HG03460 (cell line): ENCODE measurements at regions not wholly inside any gene's neighbourhood (a gene's known extent, or its start where the extent isn't known, plus 50 kb on each side); places are given as distances from the start of the nearest gene placed in this dataset.
"Not testable (repeated sequence)": the region's sequence is repeated elsewhere in the genome, so short reads cannot be mapped to it uniquely, and the experiment has no call there.

Experiments used
- ATAC-seq: cut with Tn5 transposase; IDR thresholded peaks from one replicate; pipeline ENCODE4 v1.9.1; 2021; ENCODE audit not compliant: unreplicated experiment

DNA sequence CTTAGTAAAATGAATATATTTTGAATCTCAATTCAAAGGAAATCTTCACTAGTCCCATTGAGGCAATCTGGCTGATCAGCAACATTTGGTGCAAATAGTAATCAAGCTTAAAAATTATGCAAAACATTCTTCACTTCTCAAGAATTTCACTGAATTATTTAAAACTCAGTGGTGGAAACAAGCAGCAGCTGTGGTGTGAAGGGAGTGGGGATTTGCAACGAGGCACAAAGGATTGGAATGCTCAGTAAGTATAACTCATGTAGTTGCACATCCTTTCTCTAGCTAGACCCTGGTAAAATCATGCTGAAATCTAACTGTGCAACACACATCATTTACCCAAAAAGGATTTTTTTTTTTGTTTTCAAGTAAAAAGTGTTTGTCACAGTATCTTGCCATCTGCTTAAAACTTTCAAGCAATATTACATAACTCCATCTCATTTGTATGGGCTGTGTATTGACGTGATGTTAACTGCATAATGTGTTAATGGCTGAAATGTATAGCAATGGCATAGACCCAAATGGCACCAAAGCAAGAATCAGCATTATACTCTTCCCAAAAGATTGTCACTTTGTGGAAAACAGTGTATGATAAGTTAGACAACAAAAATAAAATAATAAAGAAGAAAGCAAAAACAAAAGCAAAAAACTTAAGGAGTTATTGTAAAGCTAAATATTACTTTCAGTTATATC lies 816.6 kb downstream of the EPHA3 start:
- no peak for ATAC-seq

DNA sequence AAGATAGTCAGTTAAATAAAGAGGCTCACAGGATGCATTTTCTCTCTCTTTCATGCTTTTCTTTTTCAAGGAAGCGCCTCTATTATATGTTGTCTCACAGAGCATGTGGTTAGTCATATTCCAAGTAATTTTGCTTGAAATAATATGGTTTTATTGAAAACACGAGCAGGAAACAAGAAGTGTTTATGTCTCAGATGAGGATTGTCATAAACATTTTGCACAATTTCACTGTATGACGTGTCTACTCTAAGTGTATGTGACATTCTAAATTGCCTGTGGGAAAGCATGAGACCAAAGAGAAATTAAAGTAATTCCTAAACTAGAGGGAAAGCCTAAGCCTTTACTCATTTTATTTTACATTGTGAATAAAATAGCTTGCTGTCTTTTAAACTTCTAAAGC lies 818.6 kb downstream of the EPHA3 start:
- ATAC-seq, result no peak

DNA sequence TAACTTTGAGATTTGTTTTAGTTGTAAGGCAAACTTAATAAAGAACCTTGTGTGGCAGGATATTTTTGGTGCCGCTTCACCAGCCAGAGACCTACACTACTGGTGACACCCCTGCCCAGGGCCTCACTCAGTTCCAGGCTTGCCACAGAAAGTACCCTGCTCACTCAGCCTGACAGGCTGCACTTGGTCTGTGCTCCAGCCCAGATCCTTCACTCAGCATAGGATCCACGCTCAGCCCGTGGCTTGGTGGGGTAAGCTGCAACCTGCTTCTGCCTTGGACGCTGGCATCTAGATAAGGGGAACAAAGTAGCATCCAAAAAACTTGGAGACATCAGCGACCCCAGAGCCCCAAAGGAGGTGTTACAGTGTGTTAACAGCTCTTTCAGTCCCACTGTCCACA lies 825.5 kb downstream of the EPHA3 start:
- no peak for ATAC-seq

DNA sequence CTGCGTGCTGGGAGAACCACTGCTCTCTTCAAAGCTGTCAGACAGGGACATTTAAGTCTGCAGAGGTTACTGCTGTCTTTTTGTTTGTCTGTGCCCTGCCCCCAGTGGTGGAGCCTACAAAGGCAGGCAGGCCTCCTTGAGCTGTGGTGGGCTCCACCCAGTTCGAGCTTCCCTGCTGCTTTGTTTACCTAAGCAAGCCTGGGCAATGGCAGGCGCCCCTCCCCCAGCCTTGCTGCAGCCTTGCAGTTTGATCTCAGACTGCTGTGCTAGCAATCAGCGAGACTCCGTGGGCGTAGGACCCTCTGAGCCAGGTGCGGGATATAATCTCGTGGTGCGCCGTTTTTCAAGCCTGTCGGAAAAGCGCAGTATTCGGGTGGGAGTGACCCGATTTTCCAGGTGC lies 837.0 kb downstream of the EPHA3 start:
- not testable (repeated sequence) for ATAC-seq

DNA sequence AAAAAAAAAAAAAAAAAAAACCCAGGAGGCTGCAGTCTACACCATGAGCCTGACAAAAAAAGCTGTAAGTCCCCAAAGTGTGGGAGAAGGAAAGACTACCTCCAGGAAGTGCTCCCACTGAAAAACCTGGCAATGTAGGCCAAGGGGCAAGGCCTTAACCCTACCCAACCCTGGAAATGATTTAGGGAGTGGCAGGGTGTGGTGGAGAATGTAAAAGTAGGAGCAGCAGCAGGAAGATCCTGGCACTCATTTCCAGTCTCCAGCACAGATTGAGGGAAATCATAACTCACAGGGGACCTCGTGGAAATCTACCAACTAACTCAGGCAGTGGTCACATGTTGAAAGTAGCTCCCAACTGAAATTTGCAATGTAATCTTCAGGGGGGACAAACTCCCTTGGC lies 839.5 kb downstream of the EPHA3 start:
- no peak for ATAC-seq

DNA sequence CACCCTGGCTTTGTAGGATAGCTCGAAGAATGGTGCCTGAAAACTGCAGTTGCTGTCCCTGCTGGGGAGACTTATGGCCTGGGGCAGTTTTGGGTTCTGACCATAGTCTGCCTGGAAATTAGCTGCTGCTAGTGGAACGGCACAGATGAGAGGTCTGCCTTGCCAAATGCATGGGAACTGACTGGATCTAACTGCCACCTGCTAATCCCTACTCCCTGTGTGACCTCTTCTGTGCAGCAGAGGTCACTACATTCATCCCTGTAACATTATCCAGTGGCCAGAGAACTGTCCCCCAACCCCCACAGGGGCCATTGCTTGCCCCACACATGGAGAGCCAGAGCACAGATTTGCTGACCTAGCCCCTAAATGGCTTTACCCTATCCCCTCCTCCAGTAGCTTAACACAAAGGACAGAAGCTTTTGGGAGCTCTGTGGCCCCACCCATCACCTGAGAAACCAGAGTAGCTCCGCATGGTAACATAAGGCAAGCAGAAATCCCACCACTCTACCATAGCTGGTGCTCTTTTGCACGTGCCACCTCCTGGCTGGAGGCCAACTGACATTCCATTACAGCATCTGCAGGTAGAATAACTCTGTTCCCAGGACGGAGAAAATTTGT lies 840.0 kb downstream of the EPHA3 start:
- ATAC-seq, result no peak

DNA sequence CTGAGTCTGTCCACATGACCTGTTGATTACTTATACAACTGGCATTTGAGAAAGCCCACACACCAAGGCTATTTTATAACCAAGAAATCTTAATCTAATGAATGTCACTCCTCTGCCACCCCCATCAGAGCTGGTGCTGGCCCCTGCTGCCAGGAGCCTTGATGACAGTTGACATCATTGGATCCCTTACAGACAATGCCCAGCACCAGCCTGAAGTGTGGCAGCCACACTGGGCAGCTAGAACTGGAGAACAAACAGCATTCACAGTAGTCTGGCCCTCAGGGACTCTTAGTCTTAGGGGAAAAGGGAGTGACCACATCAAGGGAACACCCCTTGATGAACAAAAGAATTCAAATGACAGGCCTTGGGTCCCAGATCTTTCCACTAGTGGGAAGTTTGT lies 840.6 kb downstream of the EPHA3 start:
- ATAC-seq, result no peak

DNA sequence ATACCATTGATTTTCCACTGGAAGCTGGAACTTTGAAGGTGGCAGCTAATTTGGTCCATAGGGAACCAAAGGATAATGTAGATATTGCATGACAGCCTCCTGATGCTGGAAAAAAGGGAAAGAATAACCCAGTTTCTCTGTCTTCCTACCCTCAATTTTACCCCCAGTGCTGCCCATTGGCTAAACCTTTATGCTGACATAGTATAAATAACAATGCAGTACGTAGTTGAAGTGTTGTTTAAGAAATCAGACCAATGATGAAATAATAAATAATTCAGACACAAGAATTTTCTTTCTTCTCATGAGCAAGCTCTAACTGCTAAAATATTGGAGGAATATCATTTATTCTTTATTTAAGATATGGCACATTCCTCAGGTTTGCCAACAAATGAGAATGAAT lies 843.4 kb downstream of the EPHA3 start:
- no peak for ATAC-seq

DNA sequence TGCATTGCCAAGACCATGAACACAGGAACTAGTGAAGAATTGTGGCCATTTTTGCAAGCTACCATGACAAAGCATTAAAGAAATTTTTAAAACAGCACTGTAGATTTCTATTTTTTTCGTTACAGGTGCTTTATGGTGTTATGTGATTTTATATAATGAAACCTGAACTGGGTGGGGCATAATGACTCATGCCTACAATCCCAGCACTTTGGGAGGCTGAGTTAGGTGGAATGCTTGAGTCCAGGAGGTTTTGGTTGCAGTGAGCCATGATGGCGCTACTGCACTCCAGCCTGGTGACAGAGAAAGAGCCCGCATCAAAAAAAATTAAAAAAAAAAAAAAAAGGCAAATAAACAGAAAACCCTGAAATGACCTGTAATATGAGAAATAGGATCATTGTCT lies 846.7 kb downstream of the EPHA3 start:
- no peak for ATAC-seq

DNA sequence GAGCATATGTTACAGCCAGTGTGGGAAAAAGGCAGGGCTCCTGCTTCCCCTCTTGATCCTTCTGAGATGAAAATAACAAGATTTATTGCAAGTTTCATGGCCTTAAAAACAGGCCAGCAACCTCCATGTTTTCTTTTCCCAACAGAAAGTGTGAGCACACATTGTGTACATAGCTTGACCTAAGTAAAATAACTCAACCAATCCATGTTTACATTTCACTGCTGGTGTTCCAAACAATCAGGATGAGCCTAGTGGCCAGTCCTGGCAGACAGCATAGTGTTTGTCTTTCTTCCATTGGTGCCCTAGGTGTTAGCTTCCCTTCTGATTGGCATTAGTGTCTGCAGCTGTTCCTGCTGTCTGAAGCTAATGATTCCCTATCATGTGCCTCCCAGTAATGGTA lies 847.7 kb downstream of the EPHA3 start:
- ATAC-seq, result no peak

DNA sequence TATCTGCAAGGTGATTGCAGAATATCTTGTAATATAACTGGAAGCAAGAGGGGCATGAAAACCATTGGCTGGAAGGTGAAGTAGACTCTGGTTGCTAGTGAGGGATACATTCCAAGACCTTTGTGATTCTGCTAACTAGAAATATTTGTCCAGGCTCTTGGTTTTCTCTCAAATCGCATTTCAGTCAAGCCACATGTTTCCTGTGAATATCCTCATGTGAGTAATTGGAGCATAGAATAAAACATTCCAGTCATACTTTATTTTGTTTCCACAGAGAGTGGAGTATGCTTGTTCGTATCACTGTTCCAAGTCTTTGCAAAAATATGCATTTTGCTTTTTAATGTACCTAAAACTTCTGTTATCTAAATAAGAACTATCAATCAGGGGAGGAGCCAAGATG lies 850.0 kb downstream of the EPHA3 start:
- ATAC-seq, result no peak

DNA sequence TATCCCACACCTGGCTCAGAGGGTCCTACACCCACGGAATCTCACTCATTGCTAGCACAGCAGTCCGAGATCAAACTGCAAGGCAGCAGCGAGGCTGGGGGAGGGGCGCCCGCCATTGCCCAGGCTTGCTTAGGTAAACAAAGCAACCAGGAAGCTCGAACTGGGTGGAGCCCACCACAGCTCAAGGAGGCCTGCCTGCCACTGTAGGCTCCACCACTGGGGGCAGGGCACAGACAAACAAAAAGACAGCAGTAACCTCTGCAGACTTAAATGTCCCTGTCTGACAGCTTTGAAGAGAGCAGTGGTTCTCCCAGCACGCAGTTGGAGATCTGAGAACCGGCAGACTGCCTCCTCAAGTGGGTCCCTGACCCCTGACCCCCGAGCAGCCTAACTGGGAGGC lies 850.7 kb downstream of the EPHA3 start:
- not testable (repeated sequence) for ATAC-seq

DNA sequence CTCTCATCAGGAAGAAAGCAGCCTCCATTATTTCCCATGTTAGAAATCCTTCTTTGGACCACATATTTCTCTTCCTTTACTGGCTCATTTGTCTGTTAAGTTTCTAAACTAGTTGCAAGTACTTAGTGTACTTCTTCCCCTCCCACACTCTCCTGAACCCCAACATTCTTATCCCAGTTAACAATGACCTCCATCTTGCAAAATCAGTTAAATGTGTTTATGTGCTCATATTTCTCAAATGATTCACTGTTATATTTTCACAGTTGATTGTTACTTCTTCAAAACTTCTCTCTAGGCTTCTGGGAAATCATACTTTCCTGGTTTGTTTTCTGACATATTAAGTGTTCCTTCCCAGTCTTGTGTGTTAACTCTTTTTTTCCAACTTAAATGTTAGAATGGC lies 856.9 kb downstream of the EPHA3 start:
- no peak for ATAC-seq

DNA sequence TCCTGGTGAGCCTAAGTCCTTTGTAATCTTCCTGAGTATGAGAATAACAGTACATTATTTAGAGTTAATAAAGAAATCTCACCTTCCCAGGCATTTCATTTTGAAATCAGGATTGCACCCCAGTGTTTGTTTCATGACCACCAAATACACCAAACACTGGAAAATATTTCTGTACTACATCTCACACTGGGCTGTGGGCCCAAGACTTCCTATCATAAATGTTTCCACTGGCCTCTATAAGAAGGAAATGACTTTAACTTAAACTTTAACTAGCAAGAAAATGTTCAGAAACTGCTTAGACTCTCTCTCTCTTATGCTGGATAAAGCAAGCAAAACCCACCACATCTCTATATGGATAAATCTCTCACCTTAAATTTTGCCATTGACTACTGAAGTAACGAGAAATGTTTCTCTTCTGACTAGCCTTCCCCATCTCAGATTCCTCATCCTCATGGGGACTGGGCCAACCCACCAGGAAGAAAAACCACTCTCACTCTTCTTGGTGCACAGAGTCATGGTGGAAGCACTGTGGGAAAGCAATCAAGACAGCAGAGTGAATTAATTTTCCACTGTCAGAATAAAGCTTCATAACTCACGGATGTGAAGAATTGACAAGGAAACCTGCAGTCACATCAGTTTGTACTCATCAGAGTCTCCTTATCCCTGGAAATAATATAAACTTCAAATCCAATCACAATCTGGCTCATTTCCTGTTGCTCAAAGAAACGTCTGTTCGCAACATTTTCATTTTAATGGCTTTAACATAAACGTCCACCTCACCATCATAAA lies 859.6 kb downstream of the EPHA3 start:
- no peak for ATAC-seq

DNA sequence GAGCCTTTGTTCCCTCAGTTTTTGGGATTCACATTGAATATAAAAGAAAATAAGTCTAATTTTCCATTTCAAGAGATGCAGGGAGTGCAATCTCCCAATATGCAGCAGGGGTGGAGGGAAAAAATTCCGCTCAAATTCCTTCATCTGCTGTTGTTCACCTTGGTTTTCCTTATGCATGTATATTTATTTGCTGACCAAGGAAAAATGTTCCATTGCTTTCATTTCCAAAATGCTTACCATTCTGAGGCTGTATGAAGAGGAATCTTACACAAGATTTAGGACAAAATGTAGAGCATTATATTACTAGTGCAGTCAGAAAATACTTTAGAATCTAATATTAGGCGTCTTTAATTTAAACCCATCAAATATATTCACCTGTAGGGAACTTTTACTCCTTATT lies 863.9 kb downstream of the EPHA3 start:
- no peak for ATAC-seq

DNA sequence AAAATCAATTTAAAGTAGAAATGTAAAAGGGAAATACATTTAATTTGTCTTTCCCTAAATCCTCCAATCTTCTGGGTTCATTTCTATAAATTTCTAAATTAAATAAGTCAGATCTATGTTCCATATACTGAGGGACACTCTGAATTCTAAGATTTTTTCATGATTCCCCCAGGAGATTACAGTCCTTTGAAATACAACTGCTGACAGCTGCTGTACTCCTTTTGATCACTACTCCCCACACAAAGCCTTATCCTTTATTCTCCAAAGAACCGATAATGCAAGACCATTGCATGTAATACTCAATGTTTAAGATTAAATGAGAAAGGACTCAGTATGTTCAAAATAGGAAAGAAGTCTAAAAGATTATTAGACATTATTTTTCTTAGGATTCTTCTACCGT lies 865.7 kb downstream of the EPHA3 start:
- no peak for ATAC-seq

DNA sequence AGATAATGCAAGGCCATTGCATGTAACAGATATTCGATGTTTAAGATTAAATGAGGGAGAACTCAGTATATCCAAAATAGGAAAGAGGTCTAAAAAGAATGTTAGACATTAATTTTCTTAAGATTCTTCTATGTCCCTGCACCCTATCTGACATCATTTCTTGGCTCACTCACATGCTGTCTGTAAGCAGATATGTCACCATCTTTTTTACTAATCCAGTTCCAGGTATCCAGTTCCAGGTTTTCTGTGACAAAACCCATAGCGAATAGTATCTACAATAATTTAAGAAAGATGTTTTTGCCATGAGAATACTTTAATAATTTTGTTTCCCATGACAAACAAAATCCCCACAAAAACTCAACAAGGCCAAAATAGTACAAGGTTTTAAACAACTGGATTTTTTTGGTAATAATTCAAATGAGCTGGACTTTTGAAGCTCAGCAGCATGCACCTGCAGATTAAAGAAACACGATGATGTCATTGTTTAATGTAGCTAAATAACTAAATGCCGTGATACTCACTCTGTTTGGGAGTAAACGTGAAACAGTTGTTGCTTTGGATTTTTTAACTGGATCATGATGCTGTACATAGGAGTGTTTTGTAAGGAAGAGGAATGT lies 867.6 kb downstream of the EPHA3 start:
- no peak for ATAC-seq

DNA sequence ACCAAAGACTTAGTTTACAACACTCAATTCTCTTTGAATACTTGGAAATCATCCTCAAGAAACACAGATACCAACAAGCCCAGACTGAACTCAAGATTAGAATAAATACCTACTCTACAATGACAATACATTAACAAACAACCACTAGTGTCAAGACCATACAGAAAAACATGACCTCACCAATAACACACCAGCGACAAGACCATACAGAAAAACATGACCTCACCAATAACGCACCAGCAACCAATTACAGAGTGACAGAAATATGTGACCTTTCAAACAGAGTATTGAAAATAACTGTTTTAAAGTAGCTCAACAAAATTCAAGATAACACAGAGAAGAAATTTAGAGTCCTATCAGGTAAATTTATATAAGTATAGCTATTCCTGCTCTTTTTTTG lies 876.0 kb downstream of the EPHA3 start:
- no peak for ATAC-seq

DNA sequence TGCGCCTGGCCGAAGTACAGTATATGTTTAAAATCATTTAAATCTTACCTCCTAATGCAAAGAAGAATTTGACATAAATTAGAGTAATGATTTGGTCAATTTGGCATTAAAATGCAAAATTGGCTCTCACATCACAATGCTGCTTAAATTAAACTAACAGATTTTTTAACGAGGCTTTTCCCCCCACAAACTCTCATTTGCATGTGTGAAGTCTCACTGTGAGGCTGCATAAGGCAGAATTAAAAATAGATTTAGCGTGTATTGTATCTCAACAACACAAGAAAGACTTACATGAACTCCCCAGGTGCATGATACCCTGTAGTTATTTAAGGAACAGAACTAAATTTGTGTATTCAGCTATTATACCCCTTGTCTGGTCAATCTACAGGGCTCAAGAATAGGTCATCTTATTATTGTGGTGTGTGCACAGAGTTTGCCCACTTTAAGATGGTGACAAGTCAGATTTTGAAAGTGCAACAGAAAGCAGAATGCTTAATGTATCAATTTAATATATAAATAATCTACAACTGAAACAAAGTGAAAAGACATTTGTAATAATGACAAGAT lies 897.9 kb downstream of the EPHA3 start:
- no peak for ATAC-seq

DNA sequence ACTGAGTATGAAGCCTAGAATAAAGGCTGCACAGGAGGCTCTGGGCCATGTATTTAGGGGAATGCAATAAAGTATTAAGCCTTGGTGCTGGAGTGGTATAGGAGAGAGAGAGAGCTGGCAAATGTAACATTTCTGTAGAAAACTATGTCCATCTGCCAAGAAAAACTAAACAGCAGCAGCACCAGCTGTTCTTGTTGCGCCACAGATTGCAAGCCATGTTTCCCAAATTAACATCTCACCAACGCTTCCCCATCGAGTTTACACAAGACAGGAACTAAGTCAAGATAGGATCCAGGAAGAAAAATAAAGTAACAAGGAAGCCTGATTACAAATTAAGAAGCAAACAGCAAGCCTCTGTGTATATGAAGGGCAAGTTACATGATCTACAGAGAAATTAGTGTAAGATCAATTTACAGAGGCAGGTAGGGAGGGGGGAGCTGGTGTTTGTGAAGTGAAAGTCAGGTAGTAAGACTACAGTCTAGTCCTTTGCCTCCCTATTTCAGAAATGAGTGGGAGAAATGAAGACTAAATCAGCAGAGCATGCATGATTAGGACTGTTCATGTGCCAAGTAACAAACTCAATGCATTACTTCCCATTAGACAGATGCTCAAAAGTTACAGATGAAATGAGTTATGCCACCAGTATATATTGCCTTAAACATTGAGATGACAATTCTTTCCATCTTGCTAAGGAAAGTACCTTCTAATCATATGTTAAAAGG lies 900.5 kb downstream of the EPHA3 start:
- ATAC-seq, result no peak

DNA sequence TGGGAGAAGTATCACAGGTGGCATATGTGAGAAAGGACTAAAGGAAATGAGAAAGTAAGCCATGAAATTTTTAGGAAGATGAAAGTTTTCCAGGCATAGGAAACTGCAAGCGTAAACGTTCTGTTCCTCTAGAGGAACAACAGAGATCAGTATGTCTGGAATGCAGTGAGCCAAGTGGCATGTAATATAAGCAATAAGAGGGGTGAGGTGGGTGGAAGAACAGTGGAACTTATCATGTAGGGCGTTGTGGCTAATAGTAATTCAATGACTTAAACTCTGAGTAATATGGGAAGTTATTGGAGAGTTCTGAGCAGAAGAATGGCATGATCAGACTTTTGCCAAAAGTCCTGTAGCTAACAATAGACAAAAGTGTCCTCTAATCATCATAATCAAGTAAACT lies 902.9 kb downstream of the EPHA3 start:
- no peak for ATAC-seq
